ENCODE measurements at regions not wholly inside any gene's neighbourhood (a gene's known extent, or its start where the extent isn't known, plus 50 kb on each side); places are given as distances from the start of the nearest gene placed in this dataset.
"Not testable (repeated sequence)": the region's sequence is repeated elsewhere in the genome, so short reads cannot be mapped to it uniquely, and the experiment has no call there.

DNA sequence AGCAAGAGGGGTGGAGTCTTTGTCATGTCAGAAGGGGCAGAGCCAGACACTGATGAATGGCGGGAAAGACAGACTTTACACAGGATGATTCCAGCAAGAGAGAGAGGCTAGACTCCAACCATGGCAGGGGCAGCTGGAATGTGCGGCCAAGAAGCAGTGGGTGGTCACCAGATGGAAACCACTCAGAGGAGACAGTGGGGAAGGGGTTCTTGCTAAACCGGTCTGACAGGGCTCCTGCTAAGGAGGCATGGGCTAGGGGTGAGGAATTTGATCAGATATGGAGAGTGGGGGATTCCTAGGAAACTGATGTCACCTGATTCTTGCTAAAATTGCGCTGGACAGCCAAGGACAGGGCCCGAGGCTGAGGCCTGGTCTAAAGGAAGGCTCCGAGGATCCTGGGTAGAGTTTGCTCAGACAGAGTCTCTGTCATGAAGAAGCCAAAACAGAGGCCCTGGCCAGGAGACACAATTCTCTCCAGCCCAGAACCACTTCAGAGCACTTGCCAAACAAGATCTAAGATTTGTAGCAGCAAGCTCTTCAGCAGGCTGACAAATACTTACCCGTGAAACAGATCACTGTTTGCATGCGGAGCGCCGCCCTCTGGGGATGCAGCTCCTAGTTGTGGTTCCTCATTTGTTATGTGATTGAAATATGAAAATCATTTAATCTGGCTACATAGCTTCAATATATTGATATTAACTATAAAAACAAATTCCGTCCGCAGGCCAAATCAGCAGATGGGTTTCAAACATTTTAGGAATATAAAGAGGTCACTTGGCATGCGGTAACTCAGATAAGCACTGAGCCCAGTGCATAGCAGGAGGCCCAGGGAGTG lies 377.0 kb downstream of the TCERG1L start:
- DNase-seq (ENCODE audit: low spot score): no peak
- intact Hi-C loops (cut with DNase I): no loop called here

DNA sequence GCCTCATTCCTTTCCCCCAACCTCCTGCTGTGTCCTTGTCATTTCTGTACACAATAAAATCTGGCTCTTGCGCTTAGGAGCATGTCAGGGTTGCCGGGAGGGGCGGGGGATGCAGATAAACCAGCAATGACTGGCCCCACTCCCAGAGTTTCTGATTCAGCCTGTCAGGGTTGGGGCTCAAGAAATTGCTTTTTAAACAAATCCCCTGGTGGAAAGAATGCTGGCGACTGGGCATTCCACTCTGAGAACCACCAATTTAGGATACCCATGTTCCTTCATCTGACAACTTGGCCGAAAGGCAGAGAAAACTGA lies 376.4 kb downstream of the TCERG1L start:
- no peak for DNase-seq (ENCODE audit: low spot score)
- intact Hi-C loops (cut with DNase I): no loop called here

DNA sequence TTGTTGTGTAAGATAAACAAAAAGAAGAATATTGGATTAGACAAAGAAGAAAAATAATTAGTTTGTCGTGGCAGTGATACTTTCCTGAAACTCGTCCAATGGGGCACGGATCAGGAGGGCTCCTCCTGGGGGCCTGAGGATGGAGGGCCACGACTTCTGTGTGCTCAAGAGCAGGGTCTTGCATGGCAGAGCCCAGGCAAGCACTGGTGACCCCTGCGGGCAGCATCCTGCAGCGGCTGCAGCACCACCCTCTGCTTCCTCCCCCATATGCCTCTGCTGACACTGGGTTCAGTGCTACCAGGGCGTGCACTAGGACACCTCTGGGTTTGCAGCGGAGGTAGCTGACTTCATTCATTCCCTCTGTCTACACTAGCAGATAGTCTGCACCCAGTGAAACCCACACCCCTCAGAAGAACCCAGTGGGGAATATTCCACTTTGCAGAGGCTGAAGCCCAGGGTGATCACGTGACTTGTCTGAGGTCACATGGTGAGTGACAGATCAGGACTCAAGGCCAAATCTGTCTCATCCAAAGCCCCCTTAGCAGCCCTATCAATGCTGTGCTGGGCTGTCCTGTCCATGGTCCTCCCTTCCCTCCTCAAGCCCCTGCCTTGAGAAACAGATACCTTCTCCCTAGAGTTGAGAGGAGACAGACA lies 375.5 kb downstream of the TCERG1L start:
- intact Hi-C loops (cut with DNase I): no loop called here

DNA sequence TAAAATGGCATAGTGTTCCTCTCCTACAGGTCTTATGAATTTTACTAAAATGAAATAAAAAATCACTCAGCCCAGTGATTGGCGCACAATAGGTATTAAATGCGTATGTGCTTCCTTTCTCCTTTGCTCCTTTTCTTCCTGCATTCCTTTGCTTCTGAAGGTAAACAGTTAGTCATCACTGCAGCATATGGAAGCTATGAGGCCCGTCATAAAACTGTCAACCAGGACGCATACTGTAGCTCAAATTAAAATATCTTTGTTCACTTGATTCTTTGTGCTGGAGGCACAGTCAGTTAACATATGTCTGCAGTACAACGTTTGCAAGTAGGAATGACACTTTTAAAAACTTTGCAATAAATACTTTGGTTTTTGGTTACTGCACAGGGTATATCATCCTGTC lies 374.7 kb downstream of the TCERG1L start:
- intact Hi-C loops (cut with DNase I): no loop called here
- no peak for DNase-seq (ENCODE audit: low spot score)

More for the DNA sequence above, 375.5 kb downstream of the TCERG1L start:
- DNase-seq (ENCODE audit: low spot score): no peak

DNA sequence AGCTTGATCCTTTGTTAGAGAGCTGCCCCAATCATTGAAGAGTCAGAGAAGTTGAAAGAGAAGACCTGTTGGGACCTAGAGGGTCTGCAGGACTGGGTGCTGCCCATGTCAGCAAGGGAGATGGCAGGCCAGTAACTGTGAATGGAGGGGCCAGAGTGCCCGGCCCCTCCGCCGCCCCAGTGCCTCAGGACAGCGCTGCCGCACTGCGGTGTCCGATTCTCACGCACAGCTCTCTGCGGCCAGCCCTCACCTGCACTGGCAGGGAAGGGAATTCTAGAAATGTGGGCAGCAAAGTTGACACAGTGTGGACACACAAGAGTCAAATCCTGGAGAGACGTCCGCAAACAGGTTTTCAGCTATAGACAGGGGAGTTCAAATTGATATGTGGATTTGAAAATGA lies 373.5 kb downstream of the TCERG1L start:
- no peak for DNase-seq (ENCODE audit: low spot score)
- intact Hi-C loops (cut with DNase I): no loop called here

DNA sequence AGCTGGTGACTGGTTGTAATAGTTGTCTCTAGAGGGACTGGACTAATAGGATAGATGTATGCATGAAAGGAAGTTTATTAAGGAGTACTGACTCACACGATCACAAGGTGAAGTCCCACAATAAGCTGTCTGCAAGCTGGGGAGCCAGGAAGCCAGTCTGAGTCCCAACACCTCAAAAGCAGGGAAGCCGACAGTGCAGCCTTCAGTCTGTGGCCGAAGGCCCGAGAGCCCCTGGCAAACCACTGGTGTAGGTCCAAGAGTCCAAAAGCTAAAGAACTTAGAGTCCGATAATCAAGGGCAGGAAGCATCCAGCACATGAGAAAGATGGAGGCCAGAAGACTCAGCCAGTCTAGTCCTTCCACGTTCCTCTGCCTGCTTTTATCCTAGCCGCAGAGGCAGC lies 372.6 kb downstream of the TCERG1L start:
- intact Hi-C loops (cut with DNase I); DNase-seq (ENCODE audit: low spot score): not testable (repeated sequence)

DNA sequence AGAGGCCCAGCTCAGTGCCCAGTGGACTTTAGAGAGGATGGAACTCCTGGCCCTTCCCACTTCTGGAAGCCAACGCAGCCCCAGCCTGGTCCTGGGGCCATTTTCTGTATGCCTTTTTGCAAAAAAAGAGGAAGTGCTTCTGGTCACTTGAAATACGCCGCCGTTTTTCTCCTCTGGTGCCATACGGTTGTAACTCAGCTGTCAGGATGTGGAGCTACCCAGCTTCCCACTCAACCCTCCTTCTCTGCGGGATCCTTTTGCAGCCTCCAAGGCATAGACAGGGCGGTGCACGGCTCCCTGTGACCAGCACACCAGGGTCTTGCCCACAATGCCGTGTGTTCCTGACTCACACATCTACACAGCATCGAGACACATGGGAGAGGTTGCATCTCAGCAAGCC lies 369.6 kb downstream of the TCERG1L start:
- DNase-seq (ENCODE audit: low spot score): no peak
- intact Hi-C loops (cut with DNase I): no loop called here

DNA sequence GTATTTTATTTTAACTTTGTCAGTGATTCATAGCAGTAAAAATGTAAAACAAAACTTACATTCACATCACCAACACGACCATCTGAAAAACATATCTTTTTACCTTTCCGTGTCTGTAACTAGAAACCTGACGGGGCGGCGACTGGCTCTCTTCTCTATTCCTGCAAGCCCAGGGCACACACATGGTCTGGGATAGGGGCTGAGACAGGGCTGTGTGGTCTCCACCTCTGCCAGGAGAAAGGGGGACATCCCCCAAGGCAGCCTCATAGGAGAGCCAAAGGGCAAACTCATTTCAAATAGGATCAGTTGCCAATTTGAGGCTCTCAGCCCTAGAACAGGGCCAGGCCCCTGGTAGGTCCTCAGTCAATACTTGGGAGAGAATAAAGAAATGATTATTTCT lies 359.4 kb downstream of the TCERG1L start:
- no peak for DNase-seq (ENCODE audit: low spot score)
- intact Hi-C loops (cut with DNase I): no loop called here

DNA sequence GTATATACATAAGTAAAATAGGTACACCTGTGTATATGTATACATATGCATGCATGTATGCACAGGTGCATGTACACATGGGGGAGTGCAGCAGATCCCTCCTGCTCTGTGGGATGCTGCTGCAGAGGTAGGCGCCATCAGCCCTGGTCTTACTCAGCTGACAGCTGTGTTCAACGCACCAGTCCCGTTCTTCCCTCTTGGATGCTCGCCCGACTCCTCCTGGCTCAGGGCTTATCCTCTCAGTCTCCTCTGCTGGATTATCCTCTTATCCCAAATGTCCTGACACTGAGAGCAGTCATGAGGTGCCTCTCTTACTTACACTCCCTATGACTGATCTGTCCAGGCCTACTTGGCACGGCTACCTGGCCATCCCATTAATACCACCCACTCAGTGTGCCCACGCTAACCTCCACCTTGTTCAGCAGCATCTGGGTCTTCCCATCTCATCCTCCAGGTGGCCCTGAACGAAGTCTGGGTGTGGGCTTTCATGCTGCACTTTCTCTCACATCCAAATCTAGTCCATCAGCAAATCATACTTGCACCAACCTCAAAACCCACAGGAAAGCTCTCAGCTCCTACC lies 357.1 kb downstream of the TCERG1L start:
- intact Hi-C loops (cut with DNase I): no loop called here
- DNase-seq (ENCODE audit: low spot score): no peak

DNA sequence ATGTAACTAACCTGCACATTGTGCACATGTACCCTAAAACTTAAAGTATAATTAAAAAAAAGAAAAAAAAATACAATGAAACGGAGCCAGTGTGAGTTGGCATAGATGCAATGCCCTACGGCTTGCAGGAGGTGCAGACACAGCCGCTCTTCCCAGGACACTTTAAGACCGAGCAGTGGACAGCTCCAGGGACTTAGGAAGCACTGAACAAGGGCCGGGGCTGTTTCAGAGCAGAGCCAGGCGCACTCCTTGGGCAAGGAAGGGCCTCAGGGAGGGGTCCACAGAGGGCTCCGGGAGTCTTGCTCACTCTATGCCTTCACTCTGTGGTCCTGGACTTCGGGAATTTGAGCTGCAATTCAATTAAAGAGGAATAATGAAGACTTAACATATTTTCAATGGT lies 355.3 kb downstream of the TCERG1L start:
- intact Hi-C loops (cut with DNase I): no loop called here
- no peak for DNase-seq (ENCODE audit: low spot score)

DNA sequence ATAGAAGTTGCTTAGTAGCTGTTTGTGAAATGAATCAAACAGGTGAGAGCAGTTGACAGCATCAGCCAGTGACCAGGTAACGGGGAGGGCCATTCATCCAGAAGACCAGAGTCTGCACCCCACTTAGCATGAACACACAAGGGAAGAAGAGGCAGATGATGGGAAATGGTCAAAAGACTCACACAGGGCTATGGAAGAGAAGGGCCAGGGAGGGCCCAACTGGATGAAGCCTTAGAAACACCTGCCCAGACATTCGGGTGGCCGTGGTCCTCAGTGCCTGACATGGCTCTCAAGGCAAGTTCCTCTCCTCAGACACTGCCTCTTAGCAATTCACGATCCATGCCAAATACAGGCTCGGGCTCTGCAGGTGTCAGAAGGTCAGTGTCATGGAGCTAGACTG lies 354.1 kb downstream of the TCERG1L start:
- intact Hi-C loops (cut with DNase I): no loop called here
- no peak for DNase-seq (ENCODE audit: low spot score)

DNA sequence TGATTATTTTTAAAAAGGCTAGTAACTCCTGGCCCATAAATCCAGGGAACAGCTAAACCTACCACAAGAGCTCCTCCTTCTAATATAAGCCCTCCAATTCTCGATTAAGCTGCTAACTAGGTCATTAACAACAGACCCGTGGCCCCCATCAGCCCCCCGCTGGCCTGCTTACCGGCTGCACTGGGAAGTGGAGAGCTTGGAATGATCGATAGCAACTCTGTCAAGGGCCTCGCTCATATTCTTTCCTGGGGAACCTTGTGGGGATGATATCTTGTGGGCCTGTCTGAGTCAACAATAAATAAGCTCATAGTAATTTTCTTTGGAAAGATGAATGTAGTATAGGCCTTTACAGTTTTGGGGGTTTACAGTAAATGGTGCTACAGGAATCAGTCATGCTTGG lies 353.5 kb downstream of the TCERG1L start:
- DNase-seq (ENCODE audit: low spot score): no peak
- intact Hi-C loops (cut with DNase I): no loop called here

DNA sequence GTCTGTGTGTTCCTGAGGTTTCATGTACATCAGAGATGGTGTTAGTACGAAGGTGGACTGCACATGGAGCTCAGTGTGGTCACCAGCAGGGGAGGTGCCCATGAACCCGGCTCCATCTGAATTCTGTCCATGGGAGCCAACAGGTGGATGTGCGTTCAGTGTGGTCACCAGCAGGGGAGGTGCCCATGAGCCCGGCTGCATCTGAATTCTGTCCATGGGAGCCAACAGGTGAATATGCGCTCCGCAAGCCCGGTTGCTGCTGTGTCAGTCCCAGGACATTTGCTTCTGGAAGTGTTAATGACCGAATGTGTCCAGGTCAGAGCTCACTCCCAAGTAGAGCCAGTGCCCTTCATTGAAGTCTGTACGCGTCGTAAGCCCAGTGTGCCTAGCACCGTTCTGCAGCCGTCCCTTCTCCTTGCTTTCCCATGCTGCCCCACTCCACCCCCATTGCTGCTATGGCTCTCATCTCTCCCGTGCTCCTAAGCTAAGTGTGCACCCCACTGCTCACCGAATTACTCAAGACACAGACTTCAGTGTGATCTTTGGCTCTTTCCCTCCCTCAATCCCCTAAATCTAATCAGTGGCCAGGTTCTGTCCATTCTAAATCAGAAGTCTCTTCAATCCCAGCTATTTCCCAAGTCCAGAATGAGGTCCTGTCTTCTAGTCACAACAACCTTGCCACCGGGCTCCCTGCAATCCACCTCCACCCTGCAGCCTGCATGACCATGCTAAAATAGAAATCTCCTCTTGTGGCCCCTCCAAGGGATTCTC lies 352.4 kb downstream of the TCERG1L start:
- intact Hi-C loops (cut with DNase I): no loop called here
- DNase-seq (ENCODE audit: low spot score): no peak

DNA sequence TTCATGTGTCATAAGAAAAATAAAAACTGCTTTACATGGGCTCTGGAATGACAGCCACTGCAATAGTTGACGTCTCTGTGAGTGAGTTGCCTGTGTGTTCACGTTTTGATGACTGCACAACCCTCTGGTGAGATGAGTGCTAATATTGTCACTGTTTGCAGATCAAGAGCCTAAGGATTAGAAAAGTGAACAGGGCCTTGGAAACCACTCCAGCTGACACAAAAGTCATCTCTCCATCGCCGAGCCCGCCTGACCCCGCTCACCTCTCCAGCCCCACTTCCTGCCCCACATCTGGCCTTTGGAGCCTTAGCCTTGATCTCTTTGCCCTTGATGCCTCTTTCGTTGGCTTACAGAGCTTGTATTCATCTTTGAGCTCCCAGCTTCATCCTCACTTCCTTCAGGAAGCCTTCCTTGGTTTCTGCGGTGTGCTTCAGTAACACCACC lies 351.7 kb downstream of the TCERG1L start:
- intact Hi-C loops (cut with DNase I): no loop called here

DNA sequence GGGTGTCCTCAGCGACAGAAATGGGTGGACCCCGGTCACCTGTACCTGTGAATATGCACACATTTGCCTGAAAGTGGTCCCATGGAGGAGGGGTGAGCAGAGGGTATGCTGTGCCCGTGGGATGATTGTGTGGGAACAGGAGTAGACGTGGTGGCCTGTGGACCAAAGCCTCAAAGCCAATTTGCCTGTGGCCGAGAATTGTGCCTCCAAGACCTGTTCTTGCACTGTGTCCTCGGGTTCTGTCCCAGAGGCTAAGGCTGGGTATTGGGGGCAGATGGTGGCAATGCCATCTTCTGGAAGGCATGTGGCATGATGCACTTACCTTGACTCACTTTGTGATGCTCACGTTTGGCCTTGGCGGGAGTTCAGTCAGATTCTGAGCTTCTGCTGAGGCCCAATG lies 351.0 kb downstream of the TCERG1L start:
- no peak for DNase-seq (ENCODE audit: low spot score)
- intact Hi-C loops (cut with DNase I): no loop called here

More for the DNA sequence above, 351.7 kb downstream of the TCERG1L start:
- no peak for DNase-seq (ENCODE audit: low spot score)

DNA sequence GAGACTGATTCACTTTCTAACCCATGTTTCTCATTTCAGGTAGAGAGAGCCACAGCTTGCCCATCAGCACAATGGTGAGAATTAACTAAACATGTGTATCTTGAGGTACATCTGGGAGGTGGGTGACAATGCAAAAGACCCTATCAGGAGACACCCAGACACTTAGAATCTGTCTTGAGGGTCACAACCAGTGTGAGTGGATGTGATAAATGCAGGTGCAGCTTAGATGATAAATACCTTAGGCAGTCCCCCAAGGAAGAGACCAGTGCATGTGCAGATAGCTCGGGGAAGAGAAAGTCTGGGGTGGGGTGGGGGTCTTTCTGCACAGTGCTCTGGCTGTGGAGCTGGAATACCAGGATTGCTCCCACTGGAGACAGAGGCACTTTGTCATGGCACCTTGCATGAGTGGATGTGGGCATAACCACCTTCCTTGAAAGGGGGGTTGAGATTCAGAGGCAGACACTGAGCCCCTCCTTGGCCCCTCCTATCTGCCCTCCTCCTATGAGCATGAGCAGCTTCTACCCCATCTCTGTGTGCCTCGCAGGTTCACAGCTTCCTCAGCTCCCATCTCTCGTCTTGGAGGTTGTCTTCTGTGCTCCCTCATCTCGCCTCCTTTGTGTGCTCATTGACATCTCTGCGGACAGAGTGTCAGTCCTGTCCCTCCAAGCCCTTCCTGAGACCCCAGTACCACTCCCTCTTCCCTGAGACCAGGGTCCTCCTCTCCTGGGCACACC lies 349.8 kb downstream of the TCERG1L start:
- intact Hi-C loops (cut with DNase I): no loop called here
- DNase-seq (ENCODE audit: low spot score): no peak

DNA sequence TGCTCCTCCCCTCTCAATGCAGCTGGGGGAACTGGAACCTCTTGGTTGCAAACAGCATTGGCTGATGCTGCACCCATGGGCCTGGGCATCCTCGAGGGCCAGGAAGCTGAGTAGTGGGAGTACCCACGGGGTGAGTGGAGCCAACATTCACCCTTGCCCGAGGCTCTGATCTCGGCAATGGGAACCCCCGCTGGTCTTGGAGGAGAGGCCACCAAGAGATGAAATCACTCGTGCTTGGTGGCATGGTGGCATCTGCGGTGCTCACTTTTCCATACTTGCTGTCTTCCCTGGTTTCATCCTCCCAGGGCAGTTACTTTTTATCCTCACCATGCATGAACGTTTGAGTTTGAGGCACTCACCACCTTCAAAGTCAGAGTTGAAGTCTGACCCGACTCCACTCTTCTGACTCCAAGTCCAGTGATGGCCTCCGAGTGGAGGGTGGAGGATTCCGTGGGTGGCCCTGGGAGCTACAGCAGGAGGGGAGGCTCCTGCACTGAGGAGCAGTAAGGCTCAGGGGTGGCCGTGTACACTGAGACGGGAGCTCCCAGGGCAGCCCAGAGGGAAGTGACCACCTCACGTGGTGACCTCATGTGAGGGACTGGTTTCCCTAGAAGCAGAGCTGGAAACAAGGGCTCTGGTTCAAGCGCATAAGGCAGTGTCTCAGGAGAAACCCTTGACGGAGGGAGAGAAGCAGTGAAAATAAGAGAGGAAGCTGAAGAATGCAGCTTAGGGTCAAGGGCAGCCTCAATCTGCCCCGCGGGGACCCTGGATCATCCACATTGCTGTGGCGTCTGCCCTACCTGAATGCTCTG lies 349.1 kb downstream of the TCERG1L start:
- intact Hi-C loops (cut with DNase I): no loop called here
- DNase-seq (ENCODE audit: low spot score): no peak

DNA sequence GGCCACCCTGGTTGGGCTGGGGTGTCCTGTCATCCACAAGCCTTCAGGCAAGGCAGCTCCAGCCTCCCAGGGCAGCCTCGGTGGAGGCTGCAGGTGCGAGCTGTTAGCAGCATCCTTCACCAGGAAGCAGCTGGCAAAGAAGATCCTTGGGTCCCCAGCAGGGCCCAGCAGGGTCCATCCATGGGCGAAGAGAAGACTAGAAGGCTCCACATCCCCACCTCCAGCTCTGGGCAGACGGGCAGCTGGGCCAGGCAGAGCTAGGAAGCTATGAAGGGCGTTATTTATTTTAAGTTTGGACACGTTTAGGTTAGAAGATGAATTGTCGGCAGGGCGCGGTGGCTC lies 348.5 kb downstream of the TCERG1L start:
- intact Hi-C loops (cut with DNase I): no loop called here

More for the DNA sequence above, 348.5 kb downstream of the TCERG1L start:
- no peak for DNase-seq (ENCODE audit: low spot score)
